HG03108 (cell line): ENCODE measurements at regions not wholly inside any gene's neighbourhood (a gene's known extent, or its start where the extent isn't known, plus 50 kb on each side); places are given as distances from the start of the nearest gene placed in this dataset.
A peak's percentile ranks its signal among the peaks of the same experiment; 100 is the strongest.

ENCODE experiments used
- ATAC-seq: cut with Tn5 transposase; IDR thresholded peaks from one replicate; pipeline ENCODE4 v1.9.1; 2021; ENCODE audit warnings: moderate library complexity; ENCODE audit not compliant: unreplicated experiment

GRCh38 chr10:62545160-62546066, 171.2 kb downstream of the ZNF365 start:
- ATAC-seq: no peak

GRCh38 chr10:62548686-62549085, 174.5 kb downstream of the ZNF365 start:
- no peak for ATAC-seq

DNA sequence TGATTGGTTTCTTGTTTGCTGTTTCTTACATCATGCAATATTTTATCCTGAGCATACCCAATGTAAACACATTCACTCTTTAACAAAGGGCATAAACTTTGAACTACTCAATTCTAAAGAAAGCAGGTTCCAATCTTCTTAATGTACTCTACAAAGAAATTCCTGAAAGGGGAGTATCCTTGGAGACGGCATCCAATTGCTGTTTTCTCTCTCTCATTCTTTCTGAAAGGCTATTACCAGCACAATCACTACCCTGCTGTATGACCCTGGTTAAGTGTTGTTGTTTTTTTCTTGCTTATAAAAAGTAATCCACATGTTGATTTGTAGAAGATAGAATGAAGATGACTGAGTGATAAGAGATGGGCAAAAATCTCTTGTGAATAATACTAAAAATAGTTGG, 176.0 kb downstream of the ZNF365 start:
- ATAC-seq: no peak

- peak; percentile 70 for ATAC-seq
These were observed 180.5 kb downstream of the ZNF365 start for GRCh38 chr10:62554632-62555199.

DNA sequence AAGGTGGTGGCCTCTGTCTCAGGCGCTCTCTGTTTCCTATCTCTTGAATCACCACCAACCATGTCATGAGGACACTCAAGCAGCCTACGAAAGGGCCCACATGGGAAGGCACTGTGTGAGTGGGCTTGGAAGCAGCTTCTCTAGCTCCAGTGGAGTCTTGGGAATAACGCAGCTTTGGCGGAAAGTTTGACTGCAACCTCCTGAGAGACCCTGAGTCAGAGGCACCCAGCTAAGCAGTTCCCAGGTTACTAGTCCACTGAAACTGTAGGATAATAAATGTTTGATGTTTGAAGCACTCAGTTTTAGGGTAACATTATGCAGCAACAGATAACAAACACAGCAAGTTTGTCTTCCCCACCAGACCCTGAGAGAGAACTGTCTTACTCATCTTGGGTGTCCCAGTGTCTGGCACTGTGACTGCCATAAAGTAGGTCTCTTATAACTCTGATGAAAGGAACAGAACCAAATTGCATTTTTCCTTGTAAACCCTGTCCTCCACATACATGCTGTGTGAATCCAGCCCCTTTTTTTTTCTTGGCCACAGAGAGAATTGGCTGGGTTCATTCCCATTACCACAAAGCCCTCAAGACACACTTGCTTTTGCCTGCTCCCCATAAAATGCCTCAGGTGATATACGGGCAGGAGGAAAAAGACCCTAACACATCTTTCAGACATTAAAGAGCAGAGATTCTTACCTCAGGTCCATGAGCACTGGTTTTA, 185.5 kb downstream of the ZNF365 start:
- no peak for ATAC-seq

- no peak for ATAC-seq
These were observed 186.1 kb downstream of the ZNF365 start for GRCh38 chr10:62560201-62560819.

GRCh38 chr10:62561151-62561550, 187.0 kb downstream of the ZNF365 start:
- ATAC-seq: no peak

- ATAC-seq: no peak
These were observed 187.9 kb downstream of the ZNF365 start for GRCh38 chr10:62562101-62562500.

GRCh38 chr10:62562795-62563194, 188.6 kb downstream of the ZNF365 start:
- no peak for ATAC-seq

DNA sequence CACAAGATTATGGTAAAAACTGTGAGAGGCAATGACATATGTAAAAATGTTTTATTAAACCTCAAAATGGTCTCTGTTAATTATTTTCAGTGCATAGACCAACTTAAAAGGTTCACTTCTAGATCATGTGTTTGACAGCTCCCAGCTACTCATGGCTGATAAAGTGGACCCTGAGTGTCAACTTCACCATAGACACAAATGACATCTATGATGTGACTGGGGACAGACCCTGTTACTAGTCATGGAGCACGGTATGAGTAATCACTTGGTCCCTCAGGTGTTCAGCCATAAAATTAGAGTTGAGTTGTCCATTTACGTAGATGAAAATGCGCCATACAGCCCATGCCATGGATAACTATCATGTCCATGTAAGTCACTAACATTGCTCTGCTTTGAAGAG, 199.8 kb downstream of the ZNF365 start:
- no peak for ATAC-seq

DNA sequence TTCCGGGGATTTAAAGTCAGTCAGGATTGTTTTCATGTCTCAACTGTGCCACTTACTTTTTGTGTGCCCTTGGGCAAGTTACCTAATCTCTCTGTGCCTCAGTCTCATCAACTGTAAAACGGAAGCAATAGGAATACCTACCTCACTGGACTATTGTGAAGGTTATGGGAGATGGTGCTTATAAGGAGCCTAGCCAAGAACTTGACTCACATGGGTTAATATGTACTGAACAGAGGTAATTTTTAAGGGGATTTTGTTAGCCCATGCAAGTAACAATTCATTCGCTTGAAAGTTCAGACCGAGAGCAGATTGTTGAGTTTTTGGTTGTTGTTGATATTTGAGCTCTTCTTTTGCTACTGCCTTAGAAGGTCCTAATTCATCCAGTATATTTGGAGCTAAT, 202.9 kb downstream of the ZNF365 start:
- no peak for ATAC-seq

GRCh38 chr10:62577666-62578291, 203.6 kb downstream of the ZNF365 start:
- no peak for ATAC-seq

GRCh38 chr10:62578301-62578700, 204.1 kb downstream of the ZNF365 start:
- no peak for ATAC-seq

- ATAC-seq: no peak
These were observed 204.7 kb downstream of the ZNF365 start for GRCh38 chr10:62578916-62579315.

DNA sequence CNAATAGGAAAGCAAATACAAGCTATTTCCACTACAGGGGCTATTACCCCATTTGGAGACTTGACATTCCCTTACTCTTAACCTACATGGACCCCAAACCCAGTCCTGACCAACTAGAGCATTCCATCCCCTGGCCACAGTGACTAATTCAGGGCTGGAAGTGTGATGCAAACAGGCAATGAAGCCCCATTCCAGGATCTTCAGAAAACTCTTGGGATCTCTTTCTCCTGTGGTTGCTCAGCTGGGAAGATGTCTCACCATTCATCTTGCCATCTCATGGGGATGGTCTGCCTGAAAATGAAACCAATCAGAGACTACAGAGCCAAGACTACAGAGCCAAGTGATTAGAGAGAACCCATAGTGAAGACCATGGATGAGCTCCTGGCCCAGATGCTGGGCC, 206.2 kb downstream of the ZNF365 start:
- no peak for ATAC-seq

DNA sequence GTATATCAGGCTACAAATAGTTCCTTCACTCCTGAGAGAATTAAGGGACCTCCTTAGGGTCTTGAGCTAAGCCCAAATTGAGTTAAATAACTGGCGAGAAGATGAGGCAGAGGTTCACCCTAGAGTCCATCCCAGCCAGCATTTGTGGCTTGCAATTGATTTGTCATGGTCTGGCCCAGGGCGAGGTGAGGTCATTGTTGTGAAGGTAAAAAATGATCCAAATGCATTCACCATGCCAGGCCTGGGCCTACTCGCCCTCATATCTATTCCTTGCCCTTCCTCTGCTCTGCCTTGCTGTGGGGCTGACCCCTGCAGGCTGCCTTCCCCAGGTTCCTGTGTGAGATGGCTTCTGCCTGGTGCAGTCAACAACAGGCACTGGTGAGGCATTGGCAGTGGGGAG, 207.2 kb downstream of the ZNF365 start:
- no peak for ATAC-seq

GRCh38 chr10:62582101-62582705, 208.0 kb downstream of the ZNF365 start:
- ATAC-seq: no peak

GRCh38 chr10:62582804-62583208, 208.6 kb downstream of the ZNF365 start:
- no peak for ATAC-seq

- ATAC-seq: no peak
These were observed 209.9 kb downstream of the ZNF365 start for GRCh38 chr10:62583876-62584615.

- no peak for ATAC-seq
These were observed 210.6 kb downstream of the ZNF365 start for GRCh38 chr10:62584731-62585130.
